NCI-H2081 (cell line): ENCODE measurements at regions not wholly inside any gene's neighbourhood (a gene's known extent, or its start where the extent isn't known, plus 50 kb on each side); places are given as distances from the start of the nearest gene placed in this dataset.
A peak's percentile ranks its signal among the peaks of the same experiment; 100 is the strongest.

Source experiments
- DNase-seq, 2 experiments: peaks; one replicate each; lab custom pipeline; 2025; lab: John Stamatoyannopoulos, UW

GRCh38 chr13:39100996-39101738, 62.9 kb downstream of the NHLRC3 start:
- DNase-seq = no peak

GRCh38 chr13:39102981-39103490, 64.8 kb downstream of the NHLRC3 start:
- no peak for DNase-seq

- peak; percentile 48 to 89 for DNase-seq
These were observed 66.9 kb downstream of the NHLRC3 start for GRCh38 chr13:39105110-39105509.

GRCh38 chr13:39106216-39107005, 68.2 kb downstream of the NHLRC3 start:
- peak; percentile 89 to 98 for DNase-seq

GRCh38 chr13:39107561-39107960, 69.3 kb downstream of the NHLRC3 start:
- DNase-seq = peak; percentile 17 to 81

- no peak for DNase-seq
These were observed 70.5 kb downstream of the NHLRC3 start for GRCh38 chr13:39108783-39109182.

GRCh38 chr13:39110518-39111097, 72.4 kb downstream of the NHLRC3 start:
- no peak for DNase-seq

- no peak for DNase-seq
These were observed 72.9 kb downstream of the NHLRC3 start for GRCh38 chr13:39111145-39111544.

GRCh38 chr13:39119422-39119821, 81.2 kb downstream of the NHLRC3 start:
- no peak for DNase-seq

GRCh38 chr13:39123578-39123977, 85.3 kb downstream of the NHLRC3 start:
- DNase-seq = no peak

GRCh38 chr13:39129213-39129612, 91.0 kb downstream of the NHLRC3 start:
- no peak for DNase-seq

- DNase-seq = peak in 1 of 2 experiments; percentile 4
These were observed 92.0 kb downstream of the NHLRC3 start for GRCh38 chr13:39130301-39130700.

GRCh38 chr13:39132286-39133230, 94.3 kb downstream of the NHLRC3 start:
- peak in 1 of 2 experiments; percentile 47 for DNase-seq

- DNase-seq = no peak
These were observed 95.5 kb downstream of the NHLRC3 start for GRCh38 chr13:39133781-39134180.

GRCh38 chr13:39134574-39134973, 96.3 kb downstream of the NHLRC3 start:
- no peak for DNase-seq

- no peak for DNase-seq
These were observed 106.1 kb downstream of the NHLRC3 start for GRCh38 chr13:39144391-39144790.

- DNase-seq = peak; percentile 5 to 12
These were observed 106.8 kb downstream of the NHLRC3 start for GRCh38 chr13:39144941-39145533.

GRCh38 chr13:39148513-39148961, 110.3 kb downstream of the NHLRC3 start:
- DNase-seq = peak; percentile 30 to 76

- no peak for DNase-seq
These were observed 111.6 kb downstream of the NHLRC3 start for GRCh38 chr13:39149896-39150295.

GRCh38 chr13:39154041-39154440, 115.8 kb downstream of the NHLRC3 start:
- DNase-seq = no peak

GRCh38 chr13:39159393-39159792, 121.1 kb downstream of the NHLRC3 start:
- DNase-seq = peak; percentile 77 to 91
